Liver (tissue), 8 donors: ENCODE measurements at regions not wholly inside any gene's neighbourhood (a gene's known extent, or its start where the extent isn't known, plus 50 kb on each side); places are given as distances from the start of the nearest gene placed in this dataset.

Experiments used
- DNase-seq: peaks from one replicate; pipeline ENCODE4 v3.0.0-alpha.2; 2017; ENCODE audit warnings: low spot score
- H3K27ac ChIP-seq, 2 donors: one replicate each; pipeline ENCODE4 v1.7.0; 2013; ENCODE audit warnings: inconsistent platforms in 2 of 2, low read length in 2 of 2, control low read depth in 1 of 2, low read depth in 1 of 2, mild to moderate bottlenecking in 1 of 2
- H3K27me3 ChIP-seq, 4 donors: one replicate each; pipeline versions ENCODE4 v1.6.1 to v1.7.0; 2013; ENCODE audit warnings: low read length in 3 of 4, inconsistent platforms in 1 of 4, mild to moderate bottlenecking in 1 of 4, moderate library complexity in 1 of 4; ENCODE audit not compliant: control insufficient read depth in 4 of 4, insufficient read depth in 4 of 4
- H3K36me3 ChIP-seq, 4 donors: one replicate each; pipeline versions ENCODE4 v1.6.1 to v1.7.0; 2013; ENCODE audit warnings: low read length in 3 of 4, mild to moderate bottlenecking in 3 of 4, low read depth in 1 of 4, moderate library complexity in 1 of 4; ENCODE audit not compliant: control insufficient read depth in 4 of 4, insufficient read depth in 3 of 4
- H3K4me1 ChIP-seq, 4 donors: one replicate each; pipeline versions ENCODE4 v1.6.1 to v1.7.0; 2013; ENCODE audit warnings: low read length in 3 of 4, mild to moderate bottlenecking in 3 of 4, moderate library complexity in 1 of 4; ENCODE audit not compliant: control insufficient read depth in 4 of 4, insufficient read depth in 4 of 4
- H3K4me3 ChIP-seq, 3 donors: one replicate each; pipeline versions ENCODE4 v1.6.1 to v1.7.0; 2013; ENCODE audit warnings: low read length in 3 of 3, control low read depth in 1 of 3, low read depth in 1 of 3, mild to moderate bottlenecking in 1 of 3
- H3K9ac ChIP-seq, 2 donors: one replicate each; pipeline ENCODE4 v1.7.0; 2013; ENCODE audit warnings: low read length in 2 of 2, mild to moderate bottlenecking in 2 of 2, moderate library complexity in 2 of 2, control low read depth in 1 of 2, low read depth in 1 of 2
- H3K9me3 ChIP-seq, 4 donors: one replicate each; pipeline versions ENCODE4 v1.6.1 to v1.7.0; 2013; ENCODE audit warnings: low read length in 3 of 4; ENCODE audit not compliant: control insufficient read depth in 4 of 4
- EGR1 ChIP-seq, 2 donors: IDR thresholded peaks; 2 replicates each; pipeline ENCODE4 v1.6.1; 2016 to 2018; ENCODE audit warnings: antibody characterized with exemption in 2 of 2, low read depth in 2 of 2
- FOXA2 ChIP-seq: IDR thresholded peaks from 2 replicates; pipeline ENCODE4 v1.6.1; 2016; ENCODE audit warnings: antibody characterized with exemption
- HNF4G ChIP-seq: IDR thresholded peaks from 2 replicates; pipeline ENCODE4 v1.6.1; 2016; ENCODE audit warnings: antibody characterized with exemption
- JUND ChIP-seq, 2 donors: IDR thresholded peaks; 2 replicates each; pipeline ENCODE4 v1.6.1; 2016; ENCODE audit warnings: antibody characterized with exemption in 2 of 2
- RXRA ChIP-seq, 2 donors: IDR thresholded peaks; 2 replicates each; pipeline ENCODE4 v1.6.1; 2017 to 2018; ENCODE audit warnings: antibody characterized with exemption in 2 of 2, mild to moderate bottlenecking in 1 of 2
- YY1 ChIP-seq: IDR thresholded peaks from 2 replicates; pipeline ENCODE4 v1.6.1; 2016; ENCODE audit warnings: antibody characterized with exemption, mild to moderate bottlenecking
- WGBS: extraction: QIAGEN DNeasy Blood & Tissue Kit; methylation state at CpG from one replicate; pipeline ENCODE4 v1.1.7; 2013; 5-methylcytosine and 5-hydroxymethylcytosine counted together
- TF ChIP-seq, protein P1 (sequence below): IDR thresholded peaks from 2 replicates; pipeline ENCODE4 v1.6.1; 2016; ENCODE audit warnings: antibody characterized with exemption
- TF ChIP-seq, protein P2 (sequence below): fragments of 150-350 bp; IDR thresholded peaks from 2 replicates; pipeline ENCODE4 v1.5.1; 2017; ENCODE audit warnings: improper control_type of control experiment, low read depth, low read length; ENCODE audit not compliant: missing input control
- TF ChIP-seq, protein P3 (sequence below): IDR thresholded peaks from 2 replicates; pipeline ENCODE4 v1.6.1; 2016; ENCODE audit warnings: antibody characterized with exemption
- TF ChIP-seq, protein P4 (sequence below): IDR thresholded peaks from 2 replicates; pipeline ENCODE4 v1.6.1; 2016; ENCODE audit warnings: antibody characterized with exemption
- TF ChIP-seq, protein P5 (sequence below): IDR thresholded peaks from 2 replicates; pipeline ENCODE4 v1.6.1; 2016; ENCODE audit warnings: antibody characterized with exemption, mild to moderate bottlenecking
- donor health status: healthy.
- donor health status: healthy.
- donor health status: healthy.
- donor health status: healthy.
- donor health status: healthy.

DNA sequence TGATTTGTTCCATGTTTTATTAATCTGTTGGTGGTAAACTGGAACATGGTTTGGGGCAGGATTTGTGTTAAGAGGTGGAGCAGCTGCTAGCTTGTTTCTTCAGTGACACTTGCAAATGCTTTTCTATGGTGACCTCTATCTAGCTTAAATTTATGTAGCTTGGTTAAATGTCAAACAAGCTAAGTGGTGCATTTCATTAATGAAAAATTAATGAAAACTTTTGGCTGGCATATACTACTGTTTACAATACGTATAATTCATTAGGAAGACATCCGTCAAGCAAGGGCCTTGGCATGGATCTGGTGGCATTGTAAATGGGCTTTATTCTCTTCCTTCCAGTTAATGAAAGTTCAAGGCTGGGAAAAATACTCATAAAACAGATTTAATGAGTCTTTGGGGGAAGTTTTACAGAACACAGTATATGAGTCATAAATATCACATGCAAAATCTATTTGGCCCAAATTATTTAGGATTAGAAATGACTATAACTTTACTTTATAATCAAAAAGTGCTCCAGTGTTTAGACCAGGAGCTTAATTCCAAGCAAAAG is 807.7 kb upstream of the SEL1L start:
- TF ChIP-seq, protein P1, sequence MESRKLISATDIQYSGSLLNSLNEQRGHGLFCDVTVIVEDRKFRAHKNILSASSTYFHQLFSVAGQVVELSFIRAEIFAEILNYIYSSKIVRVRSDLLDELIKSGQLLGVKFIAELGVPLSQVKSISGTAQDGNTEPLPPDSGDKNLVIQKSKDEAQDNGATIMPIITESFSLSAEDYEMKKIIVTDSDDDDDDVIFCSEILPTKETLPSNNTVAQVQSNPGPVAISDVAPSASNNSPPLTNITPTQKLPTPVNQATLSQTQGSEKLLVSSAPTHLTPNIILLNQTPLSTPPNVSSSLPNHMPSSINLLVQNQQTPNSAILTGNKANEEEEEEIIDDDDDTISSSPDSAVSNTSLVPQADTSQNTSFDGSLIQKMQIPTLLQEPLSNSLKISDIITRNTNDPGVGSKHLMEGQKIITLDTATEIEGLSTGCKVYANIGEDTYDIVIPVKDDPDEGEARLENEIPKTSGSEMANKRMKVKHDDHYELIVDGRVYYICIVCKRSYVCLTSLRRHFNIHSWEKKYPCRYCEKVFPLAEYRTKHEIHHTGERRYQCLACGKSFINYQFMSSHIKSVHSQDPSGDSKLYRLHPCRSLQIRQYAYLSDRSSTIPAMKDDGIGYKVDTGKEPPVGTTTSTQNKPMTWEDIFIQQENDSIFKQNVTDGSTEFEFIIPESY: no peak
- TF ChIP-seq JUND (IDR thresholded peaks at IDR 0.05) (no peak), HNF4G (no peak), RXRA (IDR thresholded peaks at IDR 0.05) (no peak)
- TF ChIP-seq, protein P2, sequence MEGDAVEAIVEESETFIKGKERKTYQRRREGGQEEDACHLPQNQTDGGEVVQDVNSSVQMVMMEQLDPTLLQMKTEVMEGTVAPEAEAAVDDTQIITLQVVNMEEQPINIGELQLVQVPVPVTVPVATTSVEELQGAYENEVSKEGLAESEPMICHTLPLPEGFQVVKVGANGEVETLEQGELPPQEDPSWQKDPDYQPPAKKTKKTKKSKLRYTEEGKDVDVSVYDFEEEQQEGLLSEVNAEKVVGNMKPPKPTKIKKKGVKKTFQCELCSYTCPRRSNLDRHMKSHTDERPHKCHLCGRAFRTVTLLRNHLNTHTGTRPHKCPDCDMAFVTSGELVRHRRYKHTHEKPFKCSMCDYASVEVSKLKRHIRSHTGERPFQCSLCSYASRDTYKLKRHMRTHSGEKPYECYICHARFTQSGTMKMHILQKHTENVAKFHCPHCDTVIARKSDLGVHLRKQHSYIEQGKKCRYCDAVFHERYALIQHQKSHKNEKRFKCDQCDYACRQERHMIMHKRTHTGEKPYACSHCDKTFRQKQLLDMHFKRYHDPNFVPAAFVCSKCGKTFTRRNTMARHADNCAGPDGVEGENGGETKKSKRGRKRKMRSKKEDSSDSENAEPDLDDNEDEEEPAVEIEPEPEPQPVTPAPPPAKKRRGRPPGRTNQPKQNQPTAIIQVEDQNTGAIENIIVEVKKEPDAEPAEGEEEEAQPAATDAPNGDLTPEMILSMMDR: no peak
- TF ChIP-seq, protein P3, sequence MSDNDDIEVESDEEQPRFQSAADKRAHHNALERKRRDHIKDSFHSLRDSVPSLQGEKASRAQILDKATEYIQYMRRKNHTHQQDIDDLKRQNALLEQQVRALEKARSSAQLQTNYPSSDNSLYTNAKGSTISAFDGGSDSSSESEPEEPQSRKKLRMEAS: no peak
- DNase-seq: no peak
- H3K4me3 ChIP-seq: no peak overlapping the region
- peaks cover 0 to 3% (median 0%) of the 10 kb centered on the region in 4 donors for H3K9me3 ChIP-seq
- WGBS: 82% methylated on average over 2 of the region's 2 CpGs
- H3K4me1 ChIP-seq: no peaks in the 10 kb centered on the region
- no peak overlapping the region for H3K9ac ChIP-seq
- H3K27me3 ChIP-seq: no peaks in the 10 kb centered on the region
- no peaks in the 10 kb centered on the region for H3K36me3 ChIP-seq
- H3K27ac ChIP-seq: no peak overlapping the region

DNA sequence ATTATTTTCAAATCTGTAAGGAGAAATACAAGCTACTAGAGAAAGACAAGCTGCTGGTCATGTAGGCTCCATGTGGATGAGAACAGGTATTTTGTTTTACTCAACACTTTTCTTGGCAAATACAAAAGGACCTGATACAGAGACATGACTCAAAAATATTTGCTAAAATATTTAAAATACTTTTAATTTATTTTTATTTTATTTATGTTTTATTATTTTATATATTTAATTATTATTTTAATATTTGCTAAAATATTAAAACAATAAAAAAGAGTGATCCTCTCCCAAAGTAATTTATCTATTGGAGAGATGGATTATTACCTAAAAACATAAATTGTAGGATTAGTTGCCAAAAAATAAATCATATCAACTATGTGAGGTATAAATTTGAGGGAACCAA is 808.9 kb upstream of the SEL1L start:
- no peak overlapping the region for H3K9ac ChIP-seq
- H3K4me3 ChIP-seq: no peak overlapping the region

More for the DNA sequence above, 808.9 kb upstream of the SEL1L start:
- Histone ChIP-seq H3K36me3 (no peaks in the 10 kb centered on the region), H3K27me3 (no peaks in the 10 kb centered on the region), H3K27ac (no peak overlapping the region), H3K9me3 (peaks cover 0 to 3% (median 0%) of the 10 kb centered on the region in 4 donors), H3K4me1 (no peaks in the 10 kb centered on the region)
- no peak for DNase-seq
- TF ChIP-seq, protein P4, sequence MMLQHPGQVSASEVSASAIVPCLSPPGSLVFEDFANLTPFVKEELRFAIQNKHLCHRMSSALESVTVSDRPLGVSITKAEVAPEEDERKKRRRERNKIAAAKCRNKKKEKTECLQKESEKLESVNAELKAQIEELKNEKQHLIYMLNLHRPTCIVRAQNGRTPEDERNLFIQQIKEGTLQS: no peak
- TF ChIP-seq, protein P5, sequence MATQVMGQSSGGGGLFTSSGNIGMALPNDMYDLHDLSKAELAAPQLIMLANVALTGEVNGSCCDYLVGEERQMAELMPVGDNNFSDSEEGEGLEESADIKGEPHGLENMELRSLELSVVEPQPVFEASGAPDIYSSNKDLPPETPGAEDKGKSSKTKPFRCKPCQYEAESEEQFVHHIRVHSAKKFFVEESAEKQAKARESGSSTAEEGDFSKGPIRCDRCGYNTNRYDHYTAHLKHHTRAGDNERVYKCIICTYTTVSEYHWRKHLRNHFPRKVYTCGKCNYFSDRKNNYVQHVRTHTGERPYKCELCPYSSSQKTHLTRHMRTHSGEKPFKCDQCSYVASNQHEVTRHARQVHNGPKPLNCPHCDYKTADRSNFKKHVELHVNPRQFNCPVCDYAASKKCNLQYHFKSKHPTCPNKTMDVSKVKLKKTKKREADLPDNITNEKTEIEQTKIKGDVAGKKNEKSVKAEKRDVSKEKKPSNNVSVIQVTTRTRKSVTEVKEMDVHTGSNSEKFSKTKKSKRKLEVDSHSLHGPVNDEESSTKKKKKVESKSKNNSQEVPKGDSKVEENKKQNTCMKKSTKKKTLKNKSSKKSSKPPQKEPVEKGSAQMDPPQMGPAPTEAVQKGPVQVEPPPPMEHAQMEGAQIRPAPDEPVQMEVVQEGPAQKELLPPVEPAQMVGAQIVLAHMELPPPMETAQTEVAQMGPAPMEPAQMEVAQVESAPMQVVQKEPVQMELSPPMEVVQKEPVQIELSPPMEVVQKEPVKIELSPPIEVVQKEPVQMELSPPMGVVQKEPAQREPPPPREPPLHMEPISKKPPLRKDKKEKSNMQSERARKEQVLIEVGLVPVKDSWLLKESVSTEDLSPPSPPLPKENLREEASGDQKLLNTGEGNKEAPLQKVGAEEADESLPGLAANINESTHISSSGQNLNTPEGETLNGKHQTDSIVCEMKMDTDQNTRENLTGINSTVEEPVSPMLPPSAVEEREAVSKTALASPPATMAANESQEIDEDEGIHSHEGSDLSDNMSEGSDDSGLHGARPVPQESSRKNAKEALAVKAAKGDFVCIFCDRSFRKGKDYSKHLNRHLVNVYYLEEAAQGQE: no peak
- TF ChIP-seq EGR1 (IDR thresholded peaks at IDR 0.05; ENCODE audit: low read depth in 2 of 2) (no peak), YY1 (no peak), FOXA2 (no peak)
- TF ChIP-seq, protein P2: no peak
